ENCODE measurements at regions not wholly inside any gene's neighbourhood (a gene's known extent, or its start where the extent isn't known, plus 50 kb on each side); places are given as distances from the start of the nearest gene placed in this dataset.

DNA sequence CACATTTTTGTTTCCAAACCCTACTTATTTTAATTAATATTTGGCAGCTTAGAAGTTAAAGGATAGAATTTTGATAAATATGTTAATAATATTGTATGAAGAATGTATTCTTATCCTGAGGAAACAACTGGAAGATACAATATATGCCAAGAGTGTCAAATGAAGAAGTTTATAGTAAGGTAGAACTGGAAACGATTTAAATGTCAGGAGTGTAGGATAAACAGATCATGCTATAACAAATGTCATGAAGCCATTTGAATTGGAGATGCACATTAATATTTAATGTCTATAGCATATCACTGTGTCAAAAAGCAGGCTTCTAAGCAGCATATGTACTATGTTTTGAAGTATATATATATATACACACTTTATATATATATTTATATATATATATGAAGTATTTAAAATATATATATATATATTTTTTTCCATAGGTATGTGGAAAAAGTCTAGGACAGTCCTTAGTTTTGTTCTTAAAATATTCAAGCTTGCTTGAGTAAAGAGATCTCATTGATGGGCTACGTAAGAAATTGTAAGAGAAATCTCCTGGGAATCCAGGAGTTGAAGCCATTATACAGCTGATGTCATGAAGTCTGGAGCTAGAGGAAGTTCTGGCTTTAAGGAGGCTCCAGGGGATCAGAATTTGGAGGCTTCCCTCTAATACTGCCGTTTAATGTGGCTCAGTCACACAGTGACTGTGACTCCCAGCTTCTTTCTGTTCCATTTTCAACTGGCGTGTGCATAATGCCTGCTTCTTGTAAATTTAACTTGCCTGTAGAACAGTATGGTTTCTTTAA, 79.9 kb upstream of the MYCBP2 start:
- CTCF ChIA-PET: no interaction called here
- Mint-ChIP-seq H3K36me3 (ENCODE audit: insufficient read depth, unreplicated experiment) (no peaks in the 10 kb centered on the region), H3K9me3 (ENCODE audit: low read depth, unreplicated experiment) (no peaks in the 10 kb centered on the region), H3K27me3 (ENCODE audit: unreplicated experiment) (no peaks in the 10 kb centered on the region), H3K27ac (ENCODE audit: unreplicated experiment) (no peak overlapping the region), H3K4me3 (ENCODE audit: low read depth, unreplicated experiment) (no peak overlapping the region), H3K4me1 (ENCODE audit: low read depth, unreplicated experiment) (no peaks in the 10 kb centered on the region)
- DNase-seq: no peak
- BruUV-seq (replicated peaks): no TSS peak
- intact Hi-C loops (cut with micrococcal nuclease; ENCODE audit: unreplicated experiment): no loop called here
- TF ChIP-seq, protein P1, sequence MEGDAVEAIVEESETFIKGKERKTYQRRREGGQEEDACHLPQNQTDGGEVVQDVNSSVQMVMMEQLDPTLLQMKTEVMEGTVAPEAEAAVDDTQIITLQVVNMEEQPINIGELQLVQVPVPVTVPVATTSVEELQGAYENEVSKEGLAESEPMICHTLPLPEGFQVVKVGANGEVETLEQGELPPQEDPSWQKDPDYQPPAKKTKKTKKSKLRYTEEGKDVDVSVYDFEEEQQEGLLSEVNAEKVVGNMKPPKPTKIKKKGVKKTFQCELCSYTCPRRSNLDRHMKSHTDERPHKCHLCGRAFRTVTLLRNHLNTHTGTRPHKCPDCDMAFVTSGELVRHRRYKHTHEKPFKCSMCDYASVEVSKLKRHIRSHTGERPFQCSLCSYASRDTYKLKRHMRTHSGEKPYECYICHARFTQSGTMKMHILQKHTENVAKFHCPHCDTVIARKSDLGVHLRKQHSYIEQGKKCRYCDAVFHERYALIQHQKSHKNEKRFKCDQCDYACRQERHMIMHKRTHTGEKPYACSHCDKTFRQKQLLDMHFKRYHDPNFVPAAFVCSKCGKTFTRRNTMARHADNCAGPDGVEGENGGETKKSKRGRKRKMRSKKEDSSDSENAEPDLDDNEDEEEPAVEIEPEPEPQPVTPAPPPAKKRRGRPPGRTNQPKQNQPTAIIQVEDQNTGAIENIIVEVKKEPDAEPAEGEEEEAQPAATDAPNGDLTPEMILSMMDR (IDR thresholded peaks at IDR 0.05; ENCODE audit: unreplicated experiment): no peak

DNA sequence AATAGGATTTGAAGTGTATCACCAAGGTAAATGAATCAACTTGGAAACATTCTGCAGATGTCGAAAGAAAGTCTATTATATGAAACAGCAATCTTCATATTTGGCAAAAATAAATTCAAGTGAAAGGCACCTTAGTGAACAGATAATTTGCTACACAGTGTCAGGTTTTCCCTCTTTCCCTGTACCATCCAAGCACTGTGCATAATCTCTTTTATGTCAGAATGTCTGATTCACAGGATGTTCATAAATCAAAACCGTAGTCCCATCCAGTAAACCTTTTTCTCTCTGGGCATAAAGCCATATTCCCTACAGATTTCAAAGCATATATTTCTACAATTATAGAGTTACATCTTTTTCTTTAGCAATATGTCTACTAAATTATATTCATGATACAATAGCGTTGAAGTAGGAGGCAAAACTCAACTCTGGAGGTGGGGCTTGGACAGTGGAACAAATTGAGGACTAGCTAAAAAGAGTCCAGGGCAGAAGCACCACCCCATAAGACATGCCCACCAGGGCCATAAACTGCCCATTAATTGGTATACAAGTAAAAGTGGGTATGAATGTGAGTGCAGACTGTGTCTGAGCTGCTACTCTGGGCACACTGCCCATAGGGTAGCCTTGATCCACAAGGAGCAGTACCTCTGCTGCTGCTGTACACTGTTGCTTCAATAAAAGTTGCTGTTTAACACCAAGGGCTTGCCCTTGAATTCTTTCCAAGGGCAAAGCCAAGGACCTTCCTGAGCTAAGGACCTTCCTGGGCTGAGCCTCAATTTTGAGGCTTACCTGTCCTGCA, 72.1 kb upstream of the MYCBP2 start:
- DNase-seq: no peak
- Mint-ChIP-seq H3K4me1 (ENCODE audit: low read depth, unreplicated experiment) (no peaks in the 10 kb centered on the region), H3K27ac (ENCODE audit: unreplicated experiment) (no peak overlapping the region), H3K27me3 (ENCODE audit: unreplicated experiment) (no peaks in the 10 kb centered on the region), H3K4me3 (ENCODE audit: low read depth, unreplicated experiment) (no peak overlapping the region), H3K9me3 (ENCODE audit: low read depth, unreplicated experiment) (no peaks in the 10 kb centered on the region), H3K36me3 (ENCODE audit: insufficient read depth, unreplicated experiment) (no peaks in the 10 kb centered on the region)
- no TSS peak for BruUV-seq (replicated peaks)
- TF ChIP-seq, protein P1 (IDR thresholded peaks at IDR 0.05; ENCODE audit: unreplicated experiment): no peak
- intact Hi-C loops (cut with micrococcal nuclease; ENCODE audit: unreplicated experiment): no loop called here
- CTCF ChIA-PET: no interaction called here

DNA sequence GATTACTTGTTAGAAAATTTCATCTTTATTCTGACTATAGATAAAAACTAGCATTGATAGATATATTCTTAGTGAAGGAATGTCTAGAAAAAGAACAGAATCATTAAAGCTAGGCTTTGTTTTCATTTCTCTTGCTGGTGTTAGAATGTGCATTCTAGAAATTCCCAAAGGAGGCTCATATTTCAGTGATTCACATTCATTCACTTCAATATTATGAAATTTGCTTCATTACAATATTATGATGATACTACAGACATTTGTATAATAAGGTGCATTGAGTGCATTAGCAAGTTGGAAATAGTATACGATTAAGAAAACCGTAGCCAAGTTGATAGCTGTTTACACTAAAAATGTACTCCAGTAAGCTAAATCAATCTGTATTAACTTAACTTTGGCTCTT, 70.7 kb upstream of the MYCBP2 start:
- no peaks in the 10 kb centered on the region for H3K4me1 Mint-ChIP-seq (ENCODE audit: low read depth, unreplicated experiment)
- CTCF ChIA-PET: no interaction called here

DNA sequence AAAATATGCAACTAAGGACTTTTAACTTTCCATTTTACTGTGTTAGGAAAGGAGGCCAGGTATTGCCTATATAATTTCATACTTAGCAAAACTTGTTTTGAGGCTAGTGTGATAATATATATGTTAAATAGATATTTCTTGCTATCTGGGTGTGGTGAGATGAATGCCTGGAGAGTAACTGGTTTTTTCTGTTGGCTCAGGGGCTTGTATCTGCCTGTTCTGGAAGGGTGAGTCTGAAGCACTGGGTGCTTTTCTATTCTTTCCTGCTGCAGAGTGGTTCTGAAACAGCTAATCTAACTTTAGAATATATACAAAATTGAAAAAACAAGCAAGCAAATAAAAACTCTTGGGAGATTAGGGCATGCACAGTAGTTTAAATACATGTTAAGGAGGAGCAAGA, 64.6 kb upstream of the MYCBP2 start:
- intact Hi-C loops (cut with micrococcal nuclease; ENCODE audit: unreplicated experiment): no loop called here
- no peaks in the 10 kb centered on the region for H3K27me3 Mint-ChIP-seq (ENCODE audit: unreplicated experiment)
- CTCF ChIA-PET: no interaction called here
- H3K36me3 Mint-ChIP-seq (ENCODE audit: insufficient read depth, unreplicated experiment): no peaks in the 10 kb centered on the region
- H3K4me1 Mint-ChIP-seq (ENCODE audit: low read depth, unreplicated experiment): no peaks in the 10 kb centered on the region
- no peaks in the 10 kb centered on the region for H3K9me3 Mint-ChIP-seq (ENCODE audit: low read depth, unreplicated experiment)
- no peak overlapping the region for H3K27ac Mint-ChIP-seq (ENCODE audit: unreplicated experiment)
- H3K4me3 Mint-ChIP-seq (ENCODE audit: low read depth, unreplicated experiment): no peak overlapping the region
- TF ChIP-seq, protein P1 (IDR thresholded peaks at IDR 0.05; ENCODE audit: unreplicated experiment): no peak
- no TSS peak for BruUV-seq (replicated peaks)
- DNase-seq: no peak

More for the DNA sequence above, 70.7 kb upstream of the MYCBP2 start:
- no peak for DNase-seq
- Mint-ChIP-seq H3K9me3 (ENCODE audit: low read depth, unreplicated experiment) (no peaks in the 10 kb centered on the region), H3K27me3 (ENCODE audit: unreplicated experiment) (no peaks in the 10 kb centered on the region), H3K4me3 (ENCODE audit: low read depth, unreplicated experiment) (no peak overlapping the region), H3K36me3 (ENCODE audit: insufficient read depth, unreplicated experiment) (no peaks in the 10 kb centered on the region), H3K27ac (ENCODE audit: unreplicated experiment) (no peak overlapping the region)
- intact Hi-C loops (cut with micrococcal nuclease; ENCODE audit: unreplicated experiment): no loop called here
- TF ChIP-seq, protein P1 (IDR thresholded peaks at IDR 0.05; ENCODE audit: unreplicated experiment): no peak
- BruUV-seq (replicated peaks): no TSS peak

Measured in Calu3 (cell line).